Ishikawa (cell line): ENCODE measurements at regions not wholly inside any gene's neighbourhood (a gene's known extent, or its start where the extent isn't known, plus 50 kb on each side); places are given as distances from the start of the nearest gene placed in this dataset.

Experiments
- CEBPB ChIP-seq: IDR thresholded peaks from 2 replicates; pipeline ENCODE4 v1.6.1; 2012
- CREB1 ChIP-seq: IDR thresholded peaks from 2 replicates; pipeline ENCODE4 v1.6.1; 2012; ENCODE audit warnings: low read depth
- EGR1 ChIP-seq: IDR thresholded peaks from 2 replicates; pipeline ENCODE4 v1.6.1; 2012
- EP300 ChIP-seq: IDR thresholded peaks from 2 replicates; pipeline ENCODE4 v1.6.1; 2012; ENCODE audit warnings: borderline replicate concordance
- FOXM1 ChIP-seq: IDR thresholded peaks from 2 replicates; pipeline ENCODE4 v1.6.1; 2012; ENCODE audit warnings: low read depth, borderline replicate concordance
- NFIC ChIP-seq: IDR thresholded peaks from 2 replicates; pipeline ENCODE4 v1.6.1; 2012
- RAD21 ChIP-seq: IDR thresholded peaks from 2 replicates; pipeline ENCODE4 v1.6.1; 2012; ENCODE audit warnings: low read depth
- TCF12 ChIP-seq: IDR thresholded peaks from 2 replicates; pipeline ENCODE4 v1.6.1; 2012; ENCODE audit warnings: low read depth
- TEAD4 ChIP-seq: IDR thresholded peaks from 2 replicates; pipeline ENCODE4 v1.6.1; 2012
- YY1 ChIP-seq: IDR thresholded peaks from 2 replicates; pipeline ENCODE4 v1.6.1; 2012; ENCODE audit warnings: low read depth
- ZBTB7A ChIP-seq: IDR thresholded peaks from 2 replicates; pipeline ENCODE4 v1.6.1; 2012; ENCODE audit warnings: low read depth
- TF ChIP-seq, protein P1 (sequence below): IDR thresholded peaks from 2 replicates; pipeline ENCODE4 v1.6.1; 2012; ENCODE audit warnings: low read depth, mild to moderate bottlenecking
- TF ChIP-seq, protein P2 (sequence below): IDR thresholded peaks from 2 replicates; pipeline ENCODE4 v1.6.1; 2012
- TF ChIP-seq, protein P3 (sequence below): IDR thresholded peaks from 2 replicates; pipeline ENCODE4 v1.6.1; 2012

- no peak for TF ChIP-seq RAD21
- TF ChIP-seq, protein P1, sequence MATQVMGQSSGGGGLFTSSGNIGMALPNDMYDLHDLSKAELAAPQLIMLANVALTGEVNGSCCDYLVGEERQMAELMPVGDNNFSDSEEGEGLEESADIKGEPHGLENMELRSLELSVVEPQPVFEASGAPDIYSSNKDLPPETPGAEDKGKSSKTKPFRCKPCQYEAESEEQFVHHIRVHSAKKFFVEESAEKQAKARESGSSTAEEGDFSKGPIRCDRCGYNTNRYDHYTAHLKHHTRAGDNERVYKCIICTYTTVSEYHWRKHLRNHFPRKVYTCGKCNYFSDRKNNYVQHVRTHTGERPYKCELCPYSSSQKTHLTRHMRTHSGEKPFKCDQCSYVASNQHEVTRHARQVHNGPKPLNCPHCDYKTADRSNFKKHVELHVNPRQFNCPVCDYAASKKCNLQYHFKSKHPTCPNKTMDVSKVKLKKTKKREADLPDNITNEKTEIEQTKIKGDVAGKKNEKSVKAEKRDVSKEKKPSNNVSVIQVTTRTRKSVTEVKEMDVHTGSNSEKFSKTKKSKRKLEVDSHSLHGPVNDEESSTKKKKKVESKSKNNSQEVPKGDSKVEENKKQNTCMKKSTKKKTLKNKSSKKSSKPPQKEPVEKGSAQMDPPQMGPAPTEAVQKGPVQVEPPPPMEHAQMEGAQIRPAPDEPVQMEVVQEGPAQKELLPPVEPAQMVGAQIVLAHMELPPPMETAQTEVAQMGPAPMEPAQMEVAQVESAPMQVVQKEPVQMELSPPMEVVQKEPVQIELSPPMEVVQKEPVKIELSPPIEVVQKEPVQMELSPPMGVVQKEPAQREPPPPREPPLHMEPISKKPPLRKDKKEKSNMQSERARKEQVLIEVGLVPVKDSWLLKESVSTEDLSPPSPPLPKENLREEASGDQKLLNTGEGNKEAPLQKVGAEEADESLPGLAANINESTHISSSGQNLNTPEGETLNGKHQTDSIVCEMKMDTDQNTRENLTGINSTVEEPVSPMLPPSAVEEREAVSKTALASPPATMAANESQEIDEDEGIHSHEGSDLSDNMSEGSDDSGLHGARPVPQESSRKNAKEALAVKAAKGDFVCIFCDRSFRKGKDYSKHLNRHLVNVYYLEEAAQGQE = no peak
- no peak for TF ChIP-seq CEBPB
- TF ChIP-seq, protein P2, sequence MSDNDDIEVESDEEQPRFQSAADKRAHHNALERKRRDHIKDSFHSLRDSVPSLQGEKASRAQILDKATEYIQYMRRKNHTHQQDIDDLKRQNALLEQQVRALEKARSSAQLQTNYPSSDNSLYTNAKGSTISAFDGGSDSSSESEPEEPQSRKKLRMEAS = no peak
- TF ChIP-seq EP300 = no peak
- no peak for TF ChIP-seq TEAD4
- no peak for TF ChIP-seq CREB1
- TF ChIP-seq, protein P3, sequence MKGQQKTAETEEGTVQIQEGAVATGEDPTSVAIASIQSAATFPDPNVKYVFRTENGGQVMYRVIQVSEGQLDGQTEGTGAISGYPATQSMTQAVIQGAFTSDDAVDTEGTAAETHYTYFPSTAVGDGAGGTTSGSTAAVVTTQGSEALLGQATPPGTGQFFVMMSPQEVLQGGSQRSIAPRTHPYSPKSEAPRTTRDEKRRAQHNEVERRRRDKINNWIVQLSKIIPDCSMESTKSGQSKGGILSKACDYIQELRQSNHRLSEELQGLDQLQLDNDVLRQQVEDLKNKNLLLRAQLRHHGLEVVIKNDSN = no peak
- no peak for TF ChIP-seq FOXM1
- no peak for TF ChIP-seq EGR1
- no peak for TF ChIP-seq ZBTB7A
- no peak for TF ChIP-seq TCF12
- TF ChIP-seq NFIC = no peak
- TF ChIP-seq YY1 = no peak
Observed at GRCh38 chr17:12312692-12313091, 292.0 kb downstream of the MAP2K4 start.
